RPMI7951 (cell line): ENCODE measurements at regions not wholly inside any gene's neighbourhood (a gene's known extent, or its start where the extent isn't known, plus 50 kb on each side); places are given as distances from the start of the nearest gene placed in this dataset.
A peak's percentile ranks its signal among the peaks of the same experiment; 100 is the strongest.

Experiments used
- DNase-seq: peaks from one replicate; pipeline ENCODE4 v3.0.0-alpha.2; 2012; ENCODE audit warnings: low read depth

DNA sequence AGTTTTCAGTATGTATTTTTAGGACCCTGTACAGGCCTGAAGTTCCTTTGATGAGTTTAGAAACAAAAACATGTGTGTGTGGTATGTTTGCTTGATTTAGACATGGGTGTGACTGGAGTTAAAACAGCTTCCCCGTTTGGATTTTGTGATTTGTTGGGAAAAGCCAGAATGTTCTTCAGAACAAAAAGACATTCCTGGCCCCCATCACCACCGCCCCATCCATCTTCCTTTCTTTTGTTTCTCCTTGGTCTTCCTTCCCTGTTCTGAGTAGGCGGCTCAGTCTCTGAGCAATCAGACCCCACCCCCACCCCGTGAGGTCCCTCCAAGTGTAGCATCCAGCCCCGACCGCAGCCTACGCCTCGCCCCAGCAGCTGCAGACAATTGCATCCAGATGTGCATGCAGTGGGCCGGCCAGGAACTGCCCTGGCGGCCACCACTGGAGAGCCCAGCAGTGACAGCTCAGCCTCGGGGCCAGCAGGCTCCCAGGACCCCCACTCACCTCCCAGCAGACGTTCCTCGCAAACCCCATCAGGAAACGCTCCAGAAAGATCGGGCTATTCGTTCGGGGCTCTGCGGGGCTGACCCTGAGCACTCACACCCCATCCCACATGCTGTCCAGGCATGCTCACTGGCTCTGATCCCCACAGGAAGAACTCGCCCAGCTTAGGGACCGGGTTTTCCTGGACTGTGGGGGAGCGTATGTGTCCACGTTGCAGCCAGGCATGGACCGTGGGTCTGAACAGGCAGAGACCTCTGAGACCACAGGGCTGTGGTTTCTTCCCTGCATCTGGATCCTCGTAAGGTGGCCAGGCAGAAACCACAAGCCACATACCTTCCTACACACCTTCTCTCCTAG is 99.8 kb upstream of the CDH5 start:
- DNase-seq = peak; percentile 94

DNA sequence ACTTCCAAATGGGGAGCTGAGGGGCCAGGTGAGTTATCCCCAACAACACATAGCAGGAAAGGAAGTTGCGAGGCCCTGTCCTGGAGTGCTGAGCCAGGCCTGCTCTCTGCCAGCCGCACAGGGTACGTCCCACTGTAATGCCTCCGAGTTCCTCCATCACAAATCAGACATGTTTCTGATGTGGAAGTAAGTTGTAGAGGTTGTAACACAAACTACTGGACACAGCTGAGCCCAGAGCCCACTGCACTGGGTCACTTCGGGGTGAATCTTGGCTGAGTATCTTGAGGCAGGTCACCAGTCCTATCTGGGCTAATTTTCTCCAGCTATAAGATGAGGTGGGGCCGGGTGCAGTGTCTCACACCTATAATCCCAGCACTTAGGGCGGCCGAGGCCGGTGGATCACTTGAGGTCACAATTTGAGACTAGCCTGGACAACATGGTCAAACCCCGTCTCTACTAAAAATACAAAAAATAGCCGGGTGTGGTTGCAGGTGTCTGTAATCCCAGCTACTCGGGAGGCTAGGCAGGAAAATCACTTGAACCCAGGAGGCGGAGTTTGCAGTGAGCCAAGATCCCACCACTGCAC is 100.8 kb upstream of the CDH5 start:
- DNase-seq = no peak

DNA sequence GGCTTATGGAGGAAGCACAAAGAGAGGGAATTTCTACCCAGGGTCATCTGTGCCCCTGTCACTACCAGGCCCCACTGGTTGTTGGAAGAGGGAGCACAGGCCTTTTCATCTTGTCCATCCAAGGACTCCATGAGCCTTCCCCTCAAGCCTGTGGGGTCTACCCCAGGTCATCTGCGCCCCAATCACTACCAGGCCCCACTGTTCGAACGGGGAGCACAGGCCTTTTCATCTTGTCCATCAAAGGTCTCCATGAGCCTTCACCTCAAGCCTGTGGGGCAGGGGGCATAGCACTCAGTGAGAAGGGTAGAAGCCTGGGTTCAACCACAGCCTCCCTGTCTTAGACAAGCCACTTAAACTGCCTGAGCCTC is 101.5 kb upstream of the CDH5 start:
- no peak for DNase-seq

DNA sequence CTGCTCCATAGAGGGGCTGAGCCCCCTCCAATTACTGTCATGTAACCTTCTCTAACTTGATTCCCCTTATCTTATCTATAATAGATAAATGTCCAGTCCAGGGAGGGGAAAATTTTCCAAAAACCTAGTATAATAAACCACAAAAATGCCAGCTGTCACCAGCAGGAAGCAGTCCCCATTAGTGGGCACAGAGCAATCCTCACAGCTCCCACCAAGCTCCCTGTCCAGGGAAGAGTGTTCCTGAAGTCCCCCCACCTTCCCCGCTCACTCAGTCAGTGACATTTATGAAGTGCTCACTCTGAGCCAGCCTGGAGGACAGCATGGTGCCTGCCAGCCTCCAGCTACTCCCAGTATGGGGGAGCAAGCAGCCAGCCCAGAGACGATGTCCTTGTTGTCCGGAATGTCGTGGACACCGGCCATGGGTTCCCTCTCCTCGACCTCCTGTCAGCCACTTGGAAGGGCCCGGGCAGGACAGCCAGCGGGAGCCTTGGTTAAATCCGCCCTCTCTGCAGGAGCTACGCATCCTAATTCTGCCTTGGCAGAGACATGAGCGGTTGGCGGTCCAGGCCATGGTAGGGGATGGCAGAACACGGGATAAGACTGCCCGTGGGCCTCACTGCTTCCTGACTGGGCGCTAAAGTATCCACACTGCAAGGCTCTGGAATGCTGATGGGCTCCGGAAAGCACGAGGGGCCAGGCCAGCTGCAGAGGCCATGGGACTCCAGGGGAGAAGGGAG is 102.0 kb upstream of the CDH5 start:
- no peak for DNase-seq

DNA sequence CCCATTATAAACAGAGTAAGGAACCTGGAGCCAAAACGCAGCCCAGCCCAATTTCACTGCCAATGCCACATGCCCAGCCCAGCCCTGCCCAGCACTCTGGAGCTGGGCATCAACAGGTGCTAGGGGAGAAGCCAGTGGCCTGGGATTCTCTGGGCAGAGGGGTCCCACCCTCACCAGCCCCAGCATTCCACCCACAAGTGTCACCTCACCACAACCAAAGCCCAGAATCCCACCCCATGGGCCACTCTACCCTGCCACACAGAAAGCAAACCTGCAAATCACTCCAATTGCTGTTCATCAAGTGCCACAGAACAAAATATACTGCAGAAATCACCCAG is 102.5 kb upstream of the CDH5 start:
- DNase-seq = no peak

DNA sequence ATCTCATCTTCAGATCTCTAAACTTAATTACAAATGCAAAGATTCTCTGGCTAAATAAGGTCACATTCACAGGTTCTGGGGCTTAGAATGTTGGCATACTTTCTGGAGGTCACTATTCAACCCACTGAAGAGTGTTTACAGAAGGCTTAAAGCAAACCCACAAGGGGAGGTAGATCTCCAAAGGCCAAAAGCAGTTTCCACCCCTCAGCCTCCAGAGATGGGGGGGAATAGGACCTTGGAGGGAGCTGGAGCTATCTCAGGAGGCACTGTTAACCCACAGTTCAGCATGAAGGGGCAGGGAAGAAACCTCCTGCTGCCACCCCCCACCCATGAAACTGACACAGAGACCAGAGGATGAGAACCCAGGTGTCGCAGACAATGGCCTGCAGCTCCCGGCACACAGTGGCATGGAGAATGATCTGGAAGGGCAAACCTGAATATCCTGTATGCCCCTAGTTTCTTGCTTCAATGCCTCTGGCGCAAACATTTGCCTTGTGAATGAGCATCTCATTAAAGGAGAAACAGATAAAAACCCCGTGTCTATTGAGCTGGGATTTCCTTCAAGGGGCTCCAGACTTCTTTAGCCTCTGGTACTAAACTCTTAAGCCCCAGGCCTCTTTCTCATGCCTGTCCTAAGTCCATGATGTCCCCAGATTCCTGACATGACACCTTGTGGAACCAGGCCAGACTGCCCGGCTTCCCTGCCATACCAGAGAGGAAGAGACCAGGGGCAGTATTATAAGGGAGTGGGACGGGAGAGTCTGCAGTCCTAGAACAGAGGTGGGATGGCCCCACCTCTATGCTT is 103.1 kb upstream of the CDH5 start:
- no peak for DNase-seq

DNA sequence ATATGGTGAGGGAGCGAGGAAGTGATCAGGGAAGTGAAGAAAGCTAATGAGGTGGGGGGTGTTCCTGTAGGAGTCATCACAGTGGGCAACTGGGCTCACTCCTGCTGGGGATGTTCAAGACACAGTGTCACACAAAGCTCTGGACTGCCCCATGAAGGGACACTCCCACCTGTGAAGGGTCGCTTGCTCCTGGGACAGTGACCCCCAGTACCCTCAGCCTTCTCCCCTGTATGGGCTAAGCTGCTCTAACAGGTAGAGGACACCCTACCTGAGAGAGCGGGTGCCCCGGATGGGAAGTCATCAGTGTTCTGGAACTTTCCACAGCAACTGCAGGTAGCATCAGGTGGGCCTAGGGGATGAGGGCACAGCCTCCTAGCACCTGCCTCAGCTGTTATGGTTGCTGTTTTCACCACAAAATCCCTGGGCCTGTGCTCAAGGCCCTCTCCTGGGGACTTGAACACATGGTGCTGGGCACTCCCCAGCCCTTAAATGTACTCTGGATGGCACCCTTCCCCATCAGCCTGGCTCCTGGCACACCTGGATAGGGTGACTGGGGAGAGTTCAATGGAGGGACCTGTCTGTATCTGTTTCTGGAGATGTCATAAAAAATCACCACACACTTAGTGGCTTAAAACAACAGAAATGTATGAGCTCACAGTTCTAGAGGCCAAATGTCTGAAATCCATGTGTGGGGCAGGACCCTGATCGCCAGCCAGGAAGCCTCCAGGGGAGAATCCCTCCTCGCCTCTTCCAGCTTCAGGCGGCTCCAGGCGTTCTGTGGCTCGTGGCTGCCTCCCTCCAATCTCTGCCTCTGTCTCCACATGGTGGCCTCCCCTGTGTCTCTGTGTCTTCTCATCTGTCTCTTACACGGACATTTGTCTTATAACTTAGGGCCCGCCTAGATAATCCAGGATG is 104.0 kb upstream of the CDH5 start:
- peak; percentile 58 for DNase-seq

DNA sequence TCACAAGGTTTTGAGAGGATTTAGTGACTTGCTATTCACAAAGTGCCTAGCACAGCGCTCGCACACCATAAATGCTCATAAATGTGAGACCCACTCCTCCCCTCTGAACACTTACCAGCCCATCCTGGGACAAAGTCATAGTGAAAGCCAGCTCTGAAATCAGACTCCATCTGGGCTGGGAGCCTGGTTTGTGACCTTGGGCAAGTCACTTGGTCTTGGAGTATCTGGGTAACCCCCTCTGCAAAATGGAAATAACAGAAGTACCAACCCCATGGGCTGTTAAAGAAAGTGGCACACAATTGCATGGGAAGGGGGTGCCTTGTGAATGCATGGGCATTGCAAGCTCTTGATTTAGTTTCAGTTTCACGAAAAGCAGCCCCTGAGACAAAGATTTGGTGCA is 104.7 kb upstream of the CDH5 start:
- no peak for DNase-seq

DNA sequence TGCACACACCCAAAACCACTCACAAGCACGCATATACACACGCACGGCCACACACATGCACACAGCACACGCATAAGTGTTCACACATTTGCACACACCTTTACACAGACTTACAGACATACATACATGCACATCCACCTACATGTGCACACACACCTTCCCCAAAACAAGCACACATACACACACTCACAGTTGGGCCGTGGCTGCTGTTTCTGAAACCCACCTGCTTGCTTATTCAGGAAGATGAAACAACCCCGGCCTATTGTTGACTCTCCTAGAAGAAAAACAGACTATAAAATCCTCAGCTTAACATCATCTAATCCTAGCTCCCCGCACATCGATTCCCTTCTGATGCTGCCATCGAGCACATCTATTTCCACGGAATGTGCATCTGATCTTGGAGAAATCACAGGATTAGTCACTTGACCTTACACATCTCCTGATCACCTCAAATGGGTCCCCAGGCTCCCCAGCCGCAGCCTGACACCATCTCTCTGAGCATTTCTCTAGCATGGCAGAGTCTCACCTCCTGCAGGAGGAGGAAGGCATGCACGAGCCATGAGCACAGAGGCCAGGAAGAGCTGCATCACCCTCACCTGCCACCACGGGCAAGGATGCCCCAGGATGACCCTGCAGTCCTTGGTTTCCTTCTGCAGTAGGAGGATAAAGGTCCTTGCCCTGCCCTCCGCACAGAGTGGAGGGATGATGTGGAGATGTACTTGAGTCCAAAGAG is 105.8 kb upstream of the CDH5 start:
- DNase-seq = no peak

DNA sequence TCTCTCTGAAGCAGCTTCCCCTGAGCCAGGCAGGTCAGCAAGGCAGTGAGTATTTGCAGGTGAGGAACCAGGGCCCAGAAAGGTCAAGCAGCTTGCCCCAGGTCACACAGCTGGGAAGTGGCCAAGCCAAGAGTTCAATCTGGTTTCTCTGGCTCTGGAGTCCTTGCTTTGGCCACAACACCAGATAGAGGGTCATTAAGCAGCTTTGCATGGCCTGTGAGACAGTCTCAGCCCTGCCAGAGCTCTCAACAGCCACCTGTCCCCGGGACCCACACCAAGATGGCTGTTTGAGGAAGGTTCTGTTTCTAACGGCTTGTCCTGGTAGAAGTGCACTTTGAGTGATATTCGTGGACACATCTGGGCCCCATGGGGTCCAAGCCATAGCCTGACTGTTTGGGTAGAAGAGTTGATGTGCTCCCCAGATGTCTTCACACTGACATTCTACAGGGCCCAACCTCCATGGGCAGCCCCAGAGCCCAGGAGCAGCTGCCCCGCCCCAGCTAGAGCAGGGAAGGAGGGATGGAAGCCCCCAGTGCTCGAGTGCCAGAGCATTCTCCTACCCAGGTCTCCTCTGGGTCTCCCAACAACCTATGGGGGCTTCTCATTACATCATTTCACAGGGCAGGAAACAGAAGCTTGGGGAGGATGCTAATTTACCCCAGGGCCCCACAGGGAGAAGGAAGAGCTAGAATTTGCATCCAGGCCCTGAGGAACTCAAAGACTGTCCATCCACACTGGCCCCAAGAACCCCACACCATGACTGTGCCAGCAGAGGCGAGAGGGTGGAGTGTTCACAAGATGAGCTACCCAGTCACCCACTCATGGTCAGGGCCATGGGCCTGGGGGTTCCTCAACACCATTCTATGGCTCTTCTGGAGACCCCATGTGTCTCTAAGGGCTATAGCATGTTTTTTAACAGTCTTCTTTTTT is 107.3 kb upstream of the CDH5 start:
- no peak for DNase-seq

DNA sequence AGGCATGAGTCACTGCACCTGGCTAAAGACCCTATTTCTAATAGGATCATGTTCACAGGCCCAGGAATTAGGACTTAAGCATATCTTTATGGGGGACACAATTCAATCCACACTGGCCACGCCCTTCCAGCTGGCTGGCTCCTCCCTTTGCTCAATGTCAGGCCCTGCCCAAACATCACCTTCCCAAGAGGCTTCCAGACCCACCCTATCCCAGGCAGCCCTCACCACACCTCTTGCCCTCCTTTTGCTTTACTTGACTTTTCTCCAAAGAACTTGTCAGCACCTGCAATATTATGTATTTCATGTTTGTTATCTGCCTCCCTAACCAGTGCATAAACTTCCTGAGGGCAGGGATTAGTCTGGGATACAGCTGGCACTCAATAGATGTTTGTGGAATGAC is 109.6 kb upstream of the CDH5 start:
- DNase-seq = no peak

DNA sequence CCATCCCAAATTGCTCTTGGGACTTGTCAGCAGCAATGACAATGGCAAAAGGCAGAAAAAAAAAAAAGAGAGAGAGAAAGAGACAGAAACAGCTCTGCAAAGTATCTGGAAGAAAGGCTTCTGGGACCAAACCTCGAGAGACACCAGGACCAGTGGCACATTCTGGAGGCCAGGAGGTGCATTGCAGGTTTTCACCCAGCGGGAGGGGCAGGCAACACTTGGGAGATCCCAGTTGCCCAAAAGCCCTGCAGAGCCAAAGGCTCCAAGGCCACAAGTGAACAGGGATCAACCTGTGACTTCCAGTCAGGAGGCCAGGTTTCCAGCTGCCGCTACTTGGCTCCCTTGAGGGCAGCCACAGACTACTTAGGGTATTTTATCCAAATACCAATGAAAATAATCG is 110.8 kb upstream of the CDH5 start:
- DNase-seq = no peak

DNA sequence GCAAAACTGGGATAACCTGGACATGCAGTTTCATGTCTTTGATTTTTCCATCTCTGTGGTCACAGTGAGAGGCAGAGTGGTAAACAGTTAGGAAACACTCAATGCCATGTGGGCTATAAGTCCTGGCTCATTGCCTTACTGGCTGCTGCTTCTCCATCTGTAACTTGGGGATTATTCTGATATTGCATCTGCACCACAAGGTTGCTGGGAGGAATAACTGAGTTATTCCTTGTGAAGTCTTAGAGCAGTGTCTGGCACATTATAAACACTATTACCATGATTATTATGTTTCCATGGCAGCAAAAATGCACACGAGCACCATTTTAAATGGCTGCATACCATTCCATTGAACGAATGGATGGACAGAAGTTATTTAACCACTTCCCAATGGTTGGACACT is 111.7 kb upstream of the CDH5 start:
- peak; percentile 58 for DNase-seq

DNA sequence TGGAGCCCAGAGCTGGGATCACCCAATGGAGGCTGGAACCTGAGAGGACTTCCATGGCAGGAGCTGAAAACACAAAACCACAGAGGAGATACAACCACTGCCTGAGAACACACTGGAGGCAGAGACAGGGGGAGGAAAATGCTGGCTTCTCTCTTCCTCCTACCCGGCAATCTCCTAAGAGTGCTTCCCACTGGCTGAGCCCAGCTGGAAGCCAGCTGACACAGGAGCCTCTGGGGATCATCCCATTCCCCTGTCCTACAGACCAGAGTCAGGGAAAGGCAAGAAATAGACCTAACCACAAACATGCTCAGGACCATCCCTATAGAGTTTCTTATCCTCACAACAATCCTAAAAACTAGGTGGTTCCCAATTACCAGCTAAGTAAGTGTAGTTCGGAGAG is 112.4 kb upstream of the CDH5 start:
- DNase-seq = peak; percentile 48

DNA sequence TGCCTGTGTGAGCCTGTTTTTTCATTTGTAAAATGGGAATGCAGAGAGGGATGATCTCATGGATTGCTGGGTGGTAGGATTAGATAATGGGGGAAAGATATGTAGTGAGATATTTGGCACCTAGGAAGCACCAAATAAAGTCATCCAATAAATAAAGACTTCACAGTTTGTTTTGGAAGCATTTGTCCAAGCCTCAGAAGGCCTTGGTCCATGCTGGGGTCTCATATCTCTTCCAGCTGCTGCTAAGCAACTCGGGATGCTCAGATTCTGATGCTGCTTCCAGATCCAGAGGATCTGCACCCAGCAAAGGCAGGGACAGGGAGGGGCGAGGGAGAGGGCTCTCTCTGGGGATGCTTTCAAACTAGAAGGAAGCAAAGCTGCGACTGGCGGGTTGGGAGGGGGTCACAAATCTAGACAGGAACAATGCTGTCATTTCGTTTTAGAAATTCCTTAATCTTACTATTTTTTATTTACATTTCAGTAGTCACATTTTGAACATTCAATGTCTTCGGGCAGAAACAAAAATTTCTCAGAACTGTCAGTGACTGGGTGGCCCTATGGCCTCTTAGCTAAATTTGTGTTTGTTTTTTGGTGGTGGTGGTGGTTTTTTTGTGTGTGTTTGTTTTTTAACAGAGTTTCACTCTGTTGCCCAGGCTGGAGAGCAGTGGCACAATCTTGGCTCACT is 114.9 kb upstream of the CDH5 start:
- no peak for DNase-seq

DNA sequence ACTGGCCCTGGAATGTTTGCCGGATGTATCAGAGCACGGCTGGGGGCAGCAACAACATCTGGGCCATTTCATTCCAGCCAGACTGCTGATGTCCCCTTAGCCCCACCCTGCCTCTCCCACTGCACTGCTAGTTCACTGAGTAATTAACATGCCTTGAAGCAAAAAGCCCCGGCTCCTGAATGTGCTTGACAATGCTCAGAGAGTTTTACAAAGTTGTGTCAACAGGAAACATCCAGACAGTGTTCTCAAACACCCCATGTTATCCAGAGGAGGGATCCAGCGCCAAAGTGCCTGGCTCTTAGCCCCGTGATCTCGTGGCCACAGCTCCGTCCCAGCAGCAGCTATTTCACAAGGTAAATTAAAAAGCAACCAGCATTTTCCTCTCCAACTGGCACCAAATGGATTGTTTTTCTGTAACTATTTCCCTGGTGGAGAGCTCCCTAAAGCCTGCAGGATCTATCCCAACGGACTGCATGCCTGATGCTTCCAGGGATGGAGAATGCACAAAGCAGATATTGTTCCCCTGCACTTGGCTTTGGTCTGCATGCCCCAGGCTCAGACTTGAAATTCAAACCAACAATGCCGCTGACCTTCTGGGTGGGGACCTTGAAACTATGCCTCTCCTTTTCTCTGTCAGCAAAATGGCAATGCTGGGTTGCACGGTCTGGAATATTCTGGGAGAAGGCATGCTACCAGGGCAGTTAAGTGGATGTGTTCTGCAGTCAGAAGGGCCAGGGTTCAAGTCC is 115.6 kb upstream of the CDH5 start:
- peak; percentile 94 for DNase-seq

DNA sequence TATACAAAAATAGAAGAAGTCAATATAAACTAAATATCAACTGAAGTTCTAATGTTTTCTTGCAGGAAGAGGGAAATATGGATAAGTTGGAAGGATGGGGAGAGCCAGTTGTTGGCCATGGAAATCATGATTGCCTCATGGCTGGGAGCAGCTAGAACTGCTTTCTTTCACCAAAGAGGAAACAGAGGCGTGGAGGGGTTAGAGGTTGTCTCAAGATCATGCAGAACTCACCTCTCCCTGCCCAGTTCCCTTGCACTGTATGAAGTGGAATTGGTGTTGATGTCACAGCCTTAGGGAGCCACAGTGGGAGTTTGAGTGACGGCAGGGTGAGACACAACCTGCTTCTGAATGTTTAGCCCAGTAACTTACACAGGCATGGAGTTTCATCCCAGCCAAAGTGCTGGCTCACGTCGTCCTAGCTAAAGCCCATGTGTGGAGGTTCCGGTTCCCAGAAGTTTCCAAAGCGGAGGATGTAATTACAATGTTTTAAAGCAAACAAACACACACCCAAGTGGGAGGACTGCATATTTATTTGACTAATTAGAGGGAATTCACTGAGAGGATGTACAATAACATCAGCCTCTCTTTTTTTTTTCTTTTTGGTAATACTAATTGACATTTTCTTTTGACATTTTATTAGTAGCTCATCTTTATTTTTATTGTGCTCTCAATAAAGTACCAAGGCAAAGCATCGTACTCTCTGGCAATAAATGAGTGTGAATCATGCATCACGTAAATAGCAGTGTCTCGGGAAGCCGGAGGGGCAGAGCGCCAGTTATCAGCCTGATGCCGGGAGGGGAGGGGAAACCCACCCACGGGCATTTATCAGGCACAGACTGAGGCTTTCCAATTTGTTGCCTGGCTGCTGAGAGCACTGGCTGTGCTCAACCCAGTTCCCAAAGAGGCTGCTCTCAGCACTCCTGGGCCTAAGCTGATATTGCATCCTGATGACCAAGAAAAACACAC is 118.7 kb upstream of the CDH5 start:
- DNase-seq = no peak
